ENCODE measurements at regions not wholly inside any gene's neighbourhood (a gene's known extent, or its start where the extent isn't known, plus 50 kb on each side); places are given as distances from the start of the nearest gene placed in this dataset.

DNA sequence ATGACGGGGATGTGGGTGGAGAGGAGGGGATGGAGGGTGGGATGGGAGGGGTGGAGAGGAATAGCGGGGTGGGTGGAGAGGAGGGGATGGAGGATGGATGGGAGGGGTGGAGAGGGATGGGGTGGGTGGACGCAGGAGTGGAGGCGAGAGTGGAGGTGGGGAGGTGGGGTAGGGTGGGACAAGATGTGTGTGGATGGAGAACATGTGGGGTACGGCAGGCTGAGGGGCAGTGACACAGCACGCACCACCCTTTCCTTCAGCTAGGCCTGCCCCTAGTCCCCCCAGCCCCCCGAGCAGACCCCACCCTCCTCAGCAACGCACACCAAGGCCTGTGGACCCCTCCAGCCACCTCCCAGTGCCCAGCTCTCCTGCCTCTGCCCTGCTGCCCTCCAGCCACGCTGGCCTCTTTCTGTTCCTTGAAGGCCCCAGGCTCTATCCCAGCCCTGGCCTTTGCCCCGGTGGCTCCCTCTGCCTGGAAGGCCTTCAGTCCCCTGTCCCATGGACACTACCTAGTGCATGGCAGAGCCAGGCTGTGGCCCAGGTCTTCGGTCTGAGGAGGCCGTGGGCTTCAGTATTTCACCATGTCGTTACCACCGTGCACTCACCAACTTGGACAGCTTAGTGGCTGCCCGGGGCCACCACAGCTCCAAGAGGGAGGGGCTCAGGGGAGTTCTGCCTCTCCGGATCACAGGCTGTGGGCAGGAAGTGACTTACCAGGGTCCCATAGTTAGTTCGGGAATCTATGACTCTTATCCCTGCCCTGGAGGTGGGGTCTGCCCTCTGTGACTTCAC lies 78.4 kb upstream of the PMEPA1 start:
- TF ChIP-seq CTCF (IDR thresholded peaks at IDR 0.05): no peak
- TF ChIP-seq POLR2AphosphoS5 (IDR thresholded peaks at IDR 0.05): no peak

All from breast epithelium (tissue), 3 donors.